NCI-H146 treated with DMSO at 0.1 percent for 48 hours (cell line): ENCODE measurements at regions not wholly inside any gene's neighbourhood (a gene's known extent, or its start where the extent isn't known, plus 50 kb on each side); places are given as distances from the start of the nearest gene placed in this dataset.

Source experiments
- DNase-seq: peaks from one replicate; lab custom pipeline; 2025; ENCODE audit not compliant: unreplicated experiment; lab: John Stamatoyannopoulos, UW

DNA sequence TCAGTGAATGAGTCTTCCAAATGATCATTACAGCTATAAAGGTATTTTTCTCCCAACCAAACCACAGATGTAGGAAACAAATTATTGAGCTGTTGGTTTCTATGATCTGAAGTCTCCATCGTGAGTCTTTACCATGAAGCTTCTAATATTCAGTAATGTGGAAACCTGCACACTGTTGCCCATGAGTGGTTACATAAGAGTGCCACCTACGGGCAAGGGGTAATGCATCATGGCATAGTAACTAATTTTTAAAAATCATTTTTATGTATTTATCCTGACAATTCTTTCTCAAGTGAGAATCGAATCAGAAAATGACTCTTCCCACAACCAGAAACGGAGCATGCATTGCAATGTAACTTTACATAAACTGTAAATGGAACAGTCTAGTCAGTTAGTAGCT lies 282.5 kb upstream of the SMARCA2 start:
- DNase-seq: no peak

DNA sequence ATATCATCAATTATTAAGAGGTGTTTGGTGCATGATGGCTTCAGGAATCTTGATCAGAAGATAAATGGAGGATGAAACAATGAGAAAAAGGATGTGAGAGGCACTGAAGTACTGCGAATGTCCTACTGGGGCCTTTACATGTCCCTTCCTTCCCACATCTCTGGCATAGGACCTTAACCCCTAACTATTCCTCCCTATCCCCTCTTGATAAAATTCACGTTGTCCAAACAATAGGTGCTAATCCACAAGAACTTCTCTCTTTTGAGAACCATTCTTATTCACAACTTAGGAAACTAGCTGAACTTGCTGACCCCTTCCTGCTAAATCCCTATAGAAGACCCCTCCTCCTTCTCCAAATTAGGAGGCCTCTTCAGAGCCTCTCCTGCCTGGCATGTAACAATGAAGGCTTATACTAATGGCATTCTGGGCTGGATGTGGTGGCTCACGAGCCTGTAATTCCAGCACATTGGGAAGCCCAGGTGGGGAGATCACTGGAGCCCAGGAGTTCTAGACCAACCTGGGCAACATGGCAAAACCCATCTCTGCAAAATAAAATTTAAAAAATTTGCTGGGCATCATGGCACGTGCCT lies 276.5 kb upstream of the SMARCA2 start:
- DNase-seq: no peak

DNA sequence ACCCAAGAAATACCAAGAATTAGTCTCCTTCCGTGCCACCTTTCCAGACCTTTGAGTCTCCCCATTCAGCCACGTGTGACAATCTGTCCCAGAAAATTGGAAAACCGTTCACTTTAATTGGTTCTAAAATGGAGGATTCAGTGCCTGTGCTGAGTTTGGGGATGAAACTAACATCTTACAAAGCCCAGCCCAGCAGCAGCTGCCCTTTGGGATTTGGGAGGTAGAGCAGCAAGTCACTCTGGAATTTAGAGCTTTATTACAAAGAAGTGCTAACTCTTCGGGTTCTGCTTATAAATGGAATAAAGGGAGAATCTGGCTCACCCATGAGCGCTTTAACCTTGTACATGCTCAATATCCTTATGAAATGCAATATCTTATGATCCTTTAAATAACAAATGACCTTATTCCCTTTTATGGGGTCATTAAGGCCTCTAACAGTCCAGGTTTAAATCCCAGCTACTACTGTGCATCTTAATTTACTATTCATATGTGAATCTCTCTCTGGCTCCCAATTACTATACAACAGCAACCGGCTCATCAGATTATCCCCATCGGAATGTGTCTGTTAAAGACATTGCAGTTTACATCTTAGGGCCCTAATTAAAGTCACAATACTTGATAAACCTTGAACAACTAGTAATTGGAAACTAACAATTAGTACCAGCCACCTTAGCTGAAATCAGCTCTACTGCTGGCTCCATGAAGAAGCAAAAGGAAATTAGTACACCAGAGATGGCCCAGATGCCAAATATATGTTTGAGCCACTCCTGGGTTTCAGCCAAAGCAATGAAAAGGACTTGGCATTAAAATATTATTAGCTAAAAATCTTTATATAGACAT lies 271.8 kb upstream of the SMARCA2 start:
- DNase-seq: no peak

DNA sequence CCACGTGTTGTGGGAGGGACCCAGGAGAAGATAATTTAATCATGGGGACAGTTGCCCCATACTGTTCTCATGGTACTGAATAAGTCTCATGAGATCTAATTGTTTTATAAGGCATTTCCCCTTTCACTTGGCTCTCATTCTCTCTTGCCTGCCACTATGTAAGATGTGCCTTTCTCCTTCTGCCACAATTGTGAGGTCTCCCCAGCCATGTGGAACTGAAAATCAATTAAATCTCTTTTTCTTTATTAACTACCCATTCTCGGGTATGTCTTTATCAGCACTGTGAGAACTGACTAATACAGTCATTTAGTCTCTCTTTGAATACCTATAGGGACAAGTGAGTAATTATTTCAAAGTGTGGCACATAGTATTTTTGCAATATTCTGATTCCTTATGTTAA lies 269.2 kb upstream of the SMARCA2 start:
- no peak for DNase-seq

DNA sequence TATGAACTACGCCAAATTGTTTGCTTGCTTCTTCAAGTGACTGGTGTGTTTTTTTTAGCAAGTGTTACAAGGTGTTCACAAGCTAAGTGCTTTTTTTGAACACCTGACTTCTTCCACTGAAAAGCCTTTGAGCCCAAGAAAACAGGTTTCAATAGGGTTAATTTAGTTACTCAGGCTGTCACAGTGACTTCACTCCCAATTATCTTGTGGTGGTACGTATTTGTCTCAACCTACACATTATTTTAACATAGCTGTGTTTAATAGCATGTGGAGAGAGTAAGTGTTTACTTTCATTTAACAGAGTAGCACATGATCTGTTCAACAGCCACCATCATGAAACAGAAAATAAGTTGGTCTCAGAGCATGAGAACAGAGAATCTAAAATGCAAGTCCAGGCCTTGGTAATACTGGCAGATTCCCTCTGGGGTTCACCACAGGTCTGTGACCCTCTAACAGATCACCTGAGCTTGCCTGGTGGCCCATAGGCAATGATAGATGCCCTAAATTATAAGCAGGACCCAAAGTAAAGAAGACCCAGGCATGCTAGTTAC lies 267.7 kb upstream of the SMARCA2 start:
- no peak for DNase-seq

DNA sequence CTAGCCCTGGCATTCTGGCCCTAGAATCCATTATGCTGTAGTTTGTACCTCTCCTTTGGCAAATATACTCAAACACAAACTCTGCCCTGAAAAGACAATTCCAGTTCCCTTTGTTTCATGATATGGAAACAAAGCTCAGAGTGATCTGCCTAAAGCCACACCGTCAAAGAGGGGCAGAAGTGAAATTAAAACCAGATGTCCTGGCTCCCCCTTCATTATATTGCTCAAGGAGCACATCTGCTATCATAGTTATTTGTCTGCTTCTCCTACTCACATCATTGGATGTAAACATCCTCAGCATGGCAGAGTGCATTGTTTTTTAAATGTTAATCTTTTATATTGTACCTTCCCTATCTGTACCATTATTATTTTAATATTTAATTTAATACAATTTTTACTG lies 266.7 kb upstream of the SMARCA2 start:
- no peak for DNase-seq

DNA sequence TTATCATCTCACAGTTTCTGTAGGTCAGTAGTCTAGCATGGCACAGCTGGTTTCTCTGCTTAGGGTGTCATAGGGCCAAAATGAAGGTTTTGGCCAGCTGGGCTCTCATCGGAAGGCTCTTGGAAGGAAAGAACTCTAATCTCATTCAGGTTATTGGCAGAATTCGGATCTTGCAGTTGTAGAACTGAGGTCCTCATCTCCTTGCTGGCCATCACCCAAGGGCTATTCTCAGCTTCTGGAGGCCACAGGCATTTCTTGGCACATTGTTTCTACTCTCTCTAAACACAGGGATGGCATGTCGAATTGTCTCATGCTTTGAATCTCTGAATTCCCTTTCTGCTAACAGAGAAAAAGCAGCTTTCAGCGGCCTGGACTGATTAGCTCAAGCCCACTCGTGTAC lies 258.0 kb upstream of the SMARCA2 start:
- no peak for DNase-seq

DNA sequence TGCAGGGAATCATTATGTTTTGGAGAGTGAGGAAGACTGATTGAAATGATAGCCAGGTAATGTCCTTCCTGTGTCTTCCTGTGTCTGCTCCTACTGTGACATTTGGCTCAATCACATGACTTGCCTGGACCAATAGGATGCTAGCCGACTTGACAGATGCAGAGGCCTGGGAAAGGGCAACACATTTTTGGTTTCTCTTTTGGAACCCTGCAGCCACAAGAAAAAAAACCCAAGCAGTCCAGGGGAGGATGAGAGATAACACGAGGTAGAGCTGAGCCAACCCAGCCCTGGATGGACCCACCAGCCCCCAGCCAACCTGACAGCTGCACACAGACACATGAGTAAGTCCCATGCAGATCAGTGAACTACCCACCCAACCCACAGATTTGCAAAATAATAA lies 256.1 kb upstream of the SMARCA2 start:
- DNase-seq: no peak

DNA sequence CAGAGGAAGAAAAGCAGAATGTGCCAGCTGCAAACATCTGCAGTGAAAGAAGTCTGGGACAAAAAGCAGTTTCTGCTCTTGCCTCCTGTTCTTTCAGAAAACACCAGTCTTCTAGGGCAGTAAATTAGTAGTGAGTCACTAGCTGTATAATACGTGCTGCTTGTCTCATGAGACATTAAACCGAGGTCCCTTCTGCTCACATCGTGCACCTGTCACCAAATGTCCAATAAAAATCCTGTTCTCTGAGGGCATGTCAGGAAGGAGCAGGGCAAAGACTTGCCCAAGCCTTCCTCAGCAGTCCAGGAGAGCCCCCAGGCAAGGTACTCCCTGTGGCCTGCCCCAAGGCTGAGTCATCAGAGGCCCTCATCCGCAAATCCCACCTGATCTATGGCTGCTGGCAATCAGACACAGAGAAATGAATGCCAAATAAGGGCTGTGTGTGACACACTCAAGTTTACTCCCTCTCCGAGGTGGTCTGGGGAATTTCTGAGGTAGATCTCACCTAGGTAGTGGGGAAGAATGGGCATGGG lies 255.3 kb upstream of the SMARCA2 start:
- DNase-seq: no peak

DNA sequence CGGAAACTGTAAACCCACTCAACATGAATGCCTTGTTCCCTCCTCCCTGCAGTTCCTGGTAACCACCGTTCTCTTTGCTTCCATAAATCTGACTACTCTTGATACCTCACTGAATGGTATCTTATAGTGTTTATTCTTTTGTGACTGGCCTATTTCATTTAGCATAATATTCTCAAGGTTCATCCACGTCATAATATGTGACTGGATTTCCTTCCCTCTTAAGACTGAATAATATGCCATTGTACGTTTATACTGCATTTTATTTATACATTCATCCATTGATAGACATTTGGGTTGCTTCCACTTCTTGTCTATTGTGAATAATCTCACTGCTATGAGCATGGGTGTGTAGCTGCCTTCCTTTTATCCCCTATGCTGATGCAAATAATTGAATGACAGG lies 253.3 kb upstream of the SMARCA2 start:
- DNase-seq: no peak

DNA sequence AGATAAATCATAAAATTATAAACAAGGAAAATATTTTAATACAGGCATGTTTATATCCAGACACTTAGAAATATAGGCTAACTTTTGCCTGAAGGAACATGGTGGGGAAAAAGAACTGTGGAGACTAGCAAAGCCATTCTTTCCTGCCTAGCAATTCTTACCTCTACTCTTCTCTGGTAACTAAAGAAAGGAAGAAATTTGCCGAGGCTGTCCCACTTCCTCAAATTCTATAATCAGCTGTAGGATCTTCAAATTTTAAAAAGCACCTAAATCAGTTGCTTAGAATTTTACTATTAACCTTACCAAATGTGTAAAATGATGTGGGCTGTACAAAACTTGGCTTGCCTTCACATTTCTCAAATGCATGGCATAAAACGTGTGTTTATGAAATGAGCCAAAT lies 249.1 kb upstream of the SMARCA2 start:
- DNase-seq: no peak

DNA sequence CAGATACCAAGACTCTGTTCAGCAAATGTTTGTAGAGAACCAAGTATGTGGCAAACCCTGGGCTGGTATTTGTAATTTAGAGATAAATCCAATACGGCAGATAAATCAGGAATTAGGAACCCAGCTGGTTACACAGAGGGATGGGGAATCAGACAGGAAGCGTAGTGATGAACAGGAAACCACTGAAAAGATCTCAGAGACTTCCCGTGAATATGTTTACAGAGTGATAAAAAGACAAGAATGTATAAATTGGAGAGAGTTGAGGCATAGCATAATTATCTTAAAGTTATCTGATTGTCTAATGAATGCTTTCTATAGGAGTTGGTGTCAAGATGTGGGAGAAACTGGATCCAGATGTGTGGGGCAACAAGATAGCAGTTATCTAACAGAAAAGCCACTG lies 246.6 kb upstream of the SMARCA2 start:
- DNase-seq: no peak

DNA sequence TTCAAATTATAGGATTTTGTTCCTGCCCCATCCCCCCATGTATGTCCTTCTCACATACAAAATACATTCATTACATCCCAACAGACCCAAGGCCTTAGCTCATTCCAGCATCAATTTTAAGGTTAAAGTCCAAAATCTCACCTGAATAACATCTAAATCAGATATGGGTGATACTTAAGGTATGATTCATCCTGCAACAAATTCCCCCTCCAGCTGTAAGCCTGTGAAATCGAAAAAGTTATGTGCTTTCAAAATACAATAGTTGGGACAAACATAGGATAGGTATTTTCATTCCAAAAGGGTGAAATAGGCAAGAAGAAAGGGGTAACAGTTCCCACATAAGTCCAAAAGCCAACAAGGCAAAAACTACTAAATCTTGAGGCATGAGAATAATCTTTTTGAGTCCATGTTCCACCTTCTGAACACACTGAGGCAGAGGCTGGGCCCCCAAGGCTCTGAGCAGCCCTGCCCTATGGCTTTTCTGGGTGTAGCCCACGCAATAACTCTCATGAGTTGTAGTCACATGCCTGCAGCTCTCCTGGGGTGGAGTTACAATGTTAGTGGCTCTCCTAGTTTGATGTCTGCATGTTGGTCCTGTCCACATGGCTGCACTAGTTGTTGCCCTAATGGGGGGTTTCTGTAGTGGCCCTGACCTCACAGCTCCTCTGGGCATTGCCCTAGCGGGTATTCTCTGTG lies 243.9 kb upstream of the SMARCA2 start:
- no peak for DNase-seq

DNA sequence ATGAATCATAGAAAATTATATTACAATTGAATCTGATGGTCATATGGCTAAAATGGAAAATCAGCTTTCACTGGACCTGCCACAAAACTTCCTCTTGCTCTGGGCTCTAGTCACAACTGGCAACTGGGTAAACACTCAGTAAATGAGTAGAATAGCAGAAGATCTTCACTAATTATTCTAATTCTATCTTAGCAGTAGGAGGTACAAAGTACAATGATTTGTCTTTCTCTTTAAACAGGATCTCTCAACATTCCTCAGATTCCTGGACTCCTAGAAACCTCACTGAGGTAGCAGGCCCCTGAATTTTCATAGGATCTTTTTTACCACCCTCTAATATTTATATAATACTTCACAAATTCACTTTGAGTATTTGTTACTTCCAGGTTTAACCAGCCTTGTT lies 239.9 kb upstream of the SMARCA2 start:
- DNase-seq: no peak

DNA sequence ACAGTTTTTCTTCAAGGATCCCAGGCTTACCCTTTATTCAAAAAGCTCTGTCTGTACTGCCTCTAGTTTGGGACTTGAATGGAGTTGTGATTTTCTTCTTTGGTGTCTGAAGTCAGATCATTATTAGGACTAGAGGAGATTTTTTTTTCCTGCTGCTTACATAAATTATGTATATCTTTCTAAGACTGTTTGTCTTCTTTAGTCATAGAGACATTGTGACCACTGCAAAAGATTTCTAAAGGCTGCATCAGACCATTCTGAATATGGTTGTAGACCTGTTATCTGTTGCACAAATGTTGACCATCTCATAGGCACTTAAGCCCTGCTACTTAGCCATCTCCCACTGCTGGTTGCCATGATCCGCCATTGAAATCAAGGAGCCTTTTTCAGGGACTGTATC lies 238.5 kb upstream of the SMARCA2 start:
- no peak for DNase-seq

DNA sequence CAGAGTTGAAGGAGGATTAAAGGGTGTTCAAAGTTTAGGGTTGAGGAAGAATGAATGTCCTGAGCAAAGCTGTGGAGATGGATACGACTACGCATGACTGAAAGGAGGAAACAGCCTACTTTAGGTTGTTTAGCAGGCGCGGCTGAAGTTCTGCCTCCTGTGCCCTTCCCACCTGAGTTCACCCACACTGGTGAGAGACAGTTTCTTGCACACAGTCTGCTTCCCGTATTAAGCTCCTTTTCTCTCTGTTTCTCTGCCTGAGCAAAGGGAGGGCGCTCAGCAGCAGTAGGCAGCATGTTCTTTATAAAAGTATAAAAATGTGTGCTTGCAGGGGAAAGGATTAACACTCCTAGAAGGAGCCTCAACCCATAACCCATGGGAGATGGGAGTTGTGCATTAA lies 224.0 kb upstream of the SMARCA2 start:
- no peak for DNase-seq

DNA sequence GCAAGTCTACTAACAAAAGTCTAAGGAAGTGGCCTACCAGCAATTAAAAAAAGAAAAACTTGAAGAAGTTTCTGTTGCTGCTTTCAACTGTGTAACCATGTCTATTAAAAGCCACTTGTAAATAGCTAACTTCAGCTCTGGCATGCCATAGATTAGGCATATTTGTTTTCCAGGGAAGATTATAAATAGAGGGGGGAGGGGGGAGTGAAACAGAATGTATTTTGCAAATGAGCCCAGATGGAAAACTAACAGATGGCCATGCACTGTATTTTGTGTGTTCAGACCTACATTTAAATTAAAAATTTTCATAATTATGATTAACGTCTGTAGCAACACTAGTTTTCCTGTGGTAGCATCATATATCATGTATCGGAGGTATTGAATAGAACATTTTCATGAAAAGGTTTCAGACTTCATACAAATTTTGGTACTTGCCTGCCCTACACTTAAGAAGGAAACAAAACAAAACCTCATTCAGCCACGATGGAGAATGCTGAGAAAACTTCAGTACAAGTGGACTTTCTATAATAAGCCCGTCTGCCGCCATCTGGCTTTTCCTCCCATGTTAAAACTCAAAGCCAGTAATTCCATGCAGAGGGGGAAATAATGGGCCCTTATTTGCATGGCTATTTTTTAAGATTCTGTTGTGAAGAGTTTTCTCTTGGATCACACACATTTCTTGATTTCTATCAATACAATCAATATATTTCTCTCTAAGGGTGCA lies 220.4 kb upstream of the SMARCA2 start:
- DNase-seq: no peak

DNA sequence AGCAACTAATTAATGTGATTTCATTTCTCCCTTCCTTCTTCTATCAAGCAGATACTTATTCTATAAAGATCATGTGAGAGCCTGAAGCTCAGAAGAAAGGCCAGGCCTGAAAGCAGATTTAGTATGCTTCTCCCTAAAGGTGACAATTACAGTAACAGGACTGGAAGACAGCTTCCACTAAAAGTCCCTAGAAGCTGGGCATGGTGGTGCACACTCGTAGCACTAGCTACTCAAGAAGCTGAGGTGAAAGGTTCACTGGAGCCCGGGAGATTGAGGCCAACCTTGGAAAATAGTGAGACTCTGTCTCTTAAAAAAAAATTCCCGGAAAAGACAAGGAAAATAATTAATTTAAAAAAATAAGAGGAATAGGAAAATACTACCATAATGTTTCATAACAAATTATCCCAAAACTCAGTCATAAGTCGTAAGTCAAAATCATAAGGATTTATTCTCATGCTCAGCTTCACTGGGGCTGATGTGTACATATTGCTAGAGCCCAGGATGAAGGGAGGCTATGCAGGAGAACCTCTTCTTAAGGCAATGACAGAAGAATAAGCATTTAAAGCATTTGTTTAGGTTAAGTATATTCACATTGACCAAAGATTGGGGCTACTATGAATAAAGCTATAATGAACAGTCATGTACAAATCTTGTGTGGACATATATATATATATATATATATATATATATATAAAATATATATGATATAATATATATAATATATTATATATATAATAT lies 210.8 kb upstream of the SMARCA2 start:
- DNase-seq: no peak

DNA sequence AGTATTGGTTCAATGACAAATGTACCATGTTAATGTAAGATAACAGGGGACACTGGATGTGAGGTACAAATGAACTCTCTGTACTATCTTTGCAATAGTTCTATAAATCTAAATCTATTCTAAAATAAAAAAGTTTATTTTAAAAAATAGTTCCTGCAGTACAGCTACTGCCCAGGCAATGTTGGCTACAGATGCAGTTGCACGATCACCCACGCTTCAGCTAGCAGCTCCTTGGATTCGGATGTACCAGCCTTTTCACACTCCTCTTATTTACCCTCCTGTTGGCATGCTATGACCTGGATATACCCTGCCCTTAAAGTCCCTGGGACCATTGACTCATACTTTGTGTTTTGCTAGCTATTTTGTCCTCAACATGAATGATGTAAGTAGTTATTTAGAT lies 185.4 kb upstream of the SMARCA2 start:
- no peak for DNase-seq

DNA sequence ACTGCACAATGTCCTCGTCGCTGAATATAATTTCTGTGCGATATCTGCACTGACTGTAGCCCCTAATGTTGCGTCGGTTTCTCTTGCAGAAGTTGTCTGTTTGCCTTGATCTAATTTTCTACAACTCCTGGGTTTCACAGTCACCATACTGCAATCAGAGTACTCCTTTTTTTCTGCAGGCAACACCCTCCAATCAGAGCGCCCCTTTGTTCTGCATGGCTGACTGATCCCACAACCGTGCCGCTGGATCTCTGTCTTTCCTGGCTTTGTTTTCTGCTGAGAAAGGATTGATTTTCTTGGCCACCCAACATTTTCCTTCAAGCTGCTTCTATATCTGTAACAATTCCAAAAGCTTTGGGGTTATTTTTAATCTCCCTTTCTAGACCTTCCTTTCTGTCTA lies 182.2 kb upstream of the SMARCA2 start:
- DNase-seq: no peak
